Inferior parietal cortex (tissue), 1 donor: ENCODE measurements at regions not wholly inside any gene's neighbourhood (a gene's known extent, or its start where the extent isn't known, plus 50 kb on each side); places are given as distances from the start of the nearest gene placed in this dataset.
"Not testable (repeated sequence)": the region's sequence is repeated elsewhere in the genome, so short reads cannot be mapped to it uniquely, and the experiment has no call there.

Source experiments
- DNase-seq: peaks from one replicate; pipeline ENCODE4 v3.0.0-alpha.2; 2016; ENCODE audit errors: extremely low spot score

DNA sequence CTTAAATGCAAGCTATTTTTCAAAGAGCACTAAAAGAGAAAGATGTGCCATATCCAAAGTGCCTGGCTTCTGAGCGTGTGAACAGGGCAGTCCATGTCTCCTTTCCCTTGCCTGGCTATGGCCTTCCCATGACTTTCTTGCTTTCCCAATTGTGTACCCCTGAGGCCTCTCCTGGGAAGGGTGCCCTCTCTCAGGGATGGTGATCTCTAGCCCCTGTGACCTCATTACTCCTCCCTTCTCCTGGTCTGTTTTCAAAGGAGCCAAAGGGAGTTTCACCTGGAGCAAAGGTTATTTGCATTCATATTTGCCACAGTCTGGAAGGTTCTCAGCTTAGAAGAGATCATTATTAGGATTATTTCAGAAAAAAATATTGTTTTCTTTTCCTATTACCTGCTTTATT is 429.4 kb upstream of the TMTC1 start:
- DNase-seq: no peak

GRCh38 chr12:30211743-30212142 is 428.0 kb upstream of the TMTC1 start:
- no peak for DNase-seq

DNA sequence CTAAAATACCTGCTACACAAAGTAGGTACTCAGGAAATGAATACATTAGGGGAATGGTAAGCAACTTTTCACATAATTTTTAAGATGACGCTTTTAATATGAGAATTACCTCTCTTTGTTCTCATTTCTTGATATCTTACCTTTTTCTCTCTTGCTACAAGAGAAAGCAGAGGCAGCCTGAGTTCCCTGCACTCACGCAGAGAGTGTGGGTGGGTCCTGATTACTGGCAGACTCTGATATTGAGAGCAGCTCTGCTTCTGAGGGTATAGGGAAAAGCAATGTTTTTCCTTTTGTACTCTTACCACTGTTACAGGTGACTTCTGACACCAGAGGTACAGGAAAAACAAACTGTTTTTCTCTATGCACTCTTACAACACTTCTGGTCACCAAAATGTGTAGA is 420.2 kb upstream of the TMTC1 start:
- DNase-seq: no peak

- no peak for DNase-seq
Observed at GRCh38 chr12:30202521-30203254, 418.9 kb upstream of the TMTC1 start.

- no peak for DNase-seq
Observed at GRCh38 chr12:30201301-30202160, 417.8 kb upstream of the TMTC1 start.

GRCh38 chr12:30200864-30201263 is 417.1 kb upstream of the TMTC1 start:
- DNase-seq: no peak

- no peak for DNase-seq
Observed at GRCh38 chr12:30197392-30198057, 413.8 kb upstream of the TMTC1 start.

DNA sequence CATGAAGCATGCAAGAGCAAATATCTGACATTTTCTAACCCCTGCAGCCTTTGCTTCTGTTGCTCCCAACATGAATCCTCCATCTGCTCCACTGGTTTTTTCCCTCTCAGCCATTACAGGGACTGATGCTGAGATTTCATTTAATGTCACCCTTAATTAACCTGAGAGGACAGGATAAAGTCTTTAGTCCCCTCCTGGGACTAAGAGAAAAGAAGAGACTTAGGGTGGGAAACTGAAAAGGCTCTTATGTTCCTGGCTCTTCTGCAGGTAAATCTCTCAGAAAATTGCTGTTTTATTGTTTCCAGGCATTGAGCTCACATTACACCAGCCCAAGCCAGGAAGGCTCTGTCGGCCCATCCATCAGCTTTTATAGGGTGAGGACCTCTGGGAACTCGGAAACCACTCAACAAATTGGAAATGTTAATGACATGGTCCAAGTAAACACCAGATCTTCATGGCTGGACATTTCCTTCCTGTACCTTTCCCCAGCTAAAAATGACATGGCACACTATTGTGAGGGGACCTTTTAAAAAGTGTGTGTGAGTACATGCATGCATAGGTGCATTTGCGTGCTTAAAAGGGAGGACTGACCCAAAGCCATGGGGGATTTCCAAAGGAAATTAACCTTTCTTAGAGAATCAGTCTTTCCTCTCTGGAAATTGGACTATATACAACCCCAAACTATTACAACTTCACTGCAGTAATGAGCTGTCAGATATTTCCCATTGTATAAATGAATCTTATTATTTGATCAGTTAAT is 408.1 kb upstream of the TMTC1 start:
- no peak for DNase-seq

- DNase-seq: no peak
Observed at GRCh38 chr12:30188602-30189326, 405.0 kb upstream of the TMTC1 start.

DNA sequence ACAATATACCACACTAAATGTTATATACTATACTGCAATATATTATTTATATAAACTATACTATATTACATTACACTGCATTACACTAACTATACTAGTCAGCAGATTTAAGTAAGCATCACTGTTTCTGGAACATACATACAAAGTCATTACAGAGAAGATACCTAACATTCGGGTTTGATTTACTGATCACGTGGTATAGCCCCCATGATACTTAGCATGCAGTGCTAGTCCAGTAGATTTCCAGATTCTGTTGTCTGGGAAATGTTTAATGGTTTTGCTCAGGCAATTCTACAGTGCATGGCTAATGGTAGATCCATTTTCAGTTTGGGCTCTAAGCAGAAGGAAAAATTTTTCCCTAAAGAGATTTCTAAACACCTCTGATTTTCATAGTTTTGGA is 403.7 kb upstream of the TMTC1 start:
- no peak for DNase-seq

- no peak for DNase-seq
Observed at GRCh38 chr12:30181334-30181733, 397.6 kb upstream of the TMTC1 start.

DNA sequence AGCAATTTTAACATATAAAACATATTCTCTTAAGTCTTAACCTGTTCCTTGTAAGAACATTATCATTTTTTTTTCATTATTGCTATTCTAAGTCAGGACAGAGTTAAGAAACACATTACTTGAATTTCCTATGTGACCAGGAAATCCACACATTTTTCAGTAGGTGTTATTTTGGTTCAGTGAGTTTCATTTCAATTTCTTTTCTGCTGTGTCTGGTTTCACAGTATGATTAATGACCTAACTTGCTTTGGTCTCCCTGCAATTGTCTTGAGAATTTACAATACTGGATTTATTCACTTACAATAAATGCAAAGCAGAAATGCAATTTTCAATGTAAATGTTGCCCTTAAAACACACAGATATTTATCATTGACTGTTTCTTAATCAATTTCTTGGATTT is 396.9 kb upstream of the TMTC1 start:
- no peak for DNase-seq

GRCh38 chr12:30178916-30179315 is 395.2 kb upstream of the TMTC1 start:
- no peak for DNase-seq

GRCh38 chr12:30169839-30170591 is 386.3 kb upstream of the TMTC1 start:
- DNase-seq: no peak

DNA sequence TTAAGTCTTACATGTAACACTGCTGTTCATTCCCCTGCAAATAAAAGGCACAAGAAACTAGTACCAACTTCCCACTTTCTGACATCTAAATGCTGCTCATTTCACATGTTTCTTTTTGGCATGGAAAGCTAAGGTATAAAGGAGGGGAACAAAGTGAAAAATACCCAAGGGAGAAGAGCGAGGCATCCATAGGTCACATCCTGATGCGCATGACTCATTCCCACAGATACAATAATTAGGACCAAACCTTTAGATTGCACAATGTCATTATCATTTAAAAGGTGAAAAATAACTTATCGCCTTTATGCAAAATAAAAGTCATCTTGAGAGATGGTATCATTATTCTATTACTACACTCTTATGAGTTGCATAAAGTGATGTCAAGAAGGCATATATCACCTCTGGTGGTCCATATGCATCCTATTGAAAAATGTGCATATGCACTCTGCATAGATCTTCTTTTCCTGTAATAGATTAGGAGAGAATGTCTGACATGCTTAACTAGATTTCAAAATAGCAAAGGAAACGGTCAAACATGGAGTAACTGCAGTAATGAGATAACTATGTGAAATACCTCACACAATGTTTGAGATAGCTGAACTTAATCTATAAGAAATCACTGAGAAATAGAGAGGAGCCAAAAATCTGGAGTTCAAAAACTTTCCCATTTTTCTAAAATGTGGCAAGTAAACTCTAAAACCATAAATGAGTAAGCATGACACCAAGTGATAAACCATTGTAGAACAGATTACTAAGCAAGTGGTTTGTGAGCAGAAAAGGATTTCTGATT is 382.5 kb upstream of the TMTC1 start:
- no peak for DNase-seq

DNA sequence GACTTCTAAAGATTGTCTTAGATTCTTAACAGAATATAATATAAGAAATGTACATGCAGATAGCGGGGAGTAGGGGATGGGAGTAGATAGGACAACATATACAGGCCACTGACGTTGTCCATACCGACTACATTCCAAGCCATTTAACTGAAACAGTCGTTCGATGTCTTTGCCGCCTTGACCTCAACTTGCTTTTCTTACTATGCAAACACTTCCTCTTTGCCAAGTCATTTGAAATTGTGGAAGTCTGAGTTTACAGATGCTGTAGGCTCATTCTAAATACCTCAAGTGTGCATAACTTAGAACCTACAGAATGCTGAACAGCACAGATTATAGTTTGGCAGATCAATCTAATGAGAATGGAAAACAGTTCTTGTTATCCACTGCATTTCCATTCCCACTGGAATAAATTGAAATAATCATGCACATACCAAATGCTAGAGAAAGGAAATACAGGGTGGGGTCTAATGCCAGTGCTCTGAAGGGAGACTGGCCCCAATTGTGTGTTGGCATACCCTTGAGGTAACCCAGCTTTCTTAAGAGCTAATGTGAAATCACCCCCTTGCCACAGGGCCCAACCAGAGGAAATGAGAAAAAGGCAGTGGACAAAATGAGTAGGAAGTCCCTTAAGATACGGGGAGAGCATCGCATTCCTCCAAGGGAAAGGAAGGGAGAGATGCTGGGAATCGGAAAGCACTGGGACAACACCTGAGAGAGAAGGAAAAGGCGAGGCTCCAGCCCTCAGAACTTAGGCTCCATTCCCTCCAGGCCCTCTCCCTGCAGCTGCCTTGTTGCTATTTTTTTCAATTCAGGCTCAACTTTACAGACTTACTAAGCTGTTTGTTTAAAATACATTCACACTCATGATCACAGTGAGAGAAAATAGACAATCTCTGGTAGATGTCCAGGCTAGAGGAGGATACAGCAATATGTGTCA is 380.9 kb upstream of the TMTC1 start:
- DNase-seq: no peak

GRCh38 chr12:30156833-30157232 is 373.1 kb upstream of the TMTC1 start:
- not testable (repeated sequence) for DNase-seq

GRCh38 chr12:30155001-30155730 is 371.4 kb upstream of the TMTC1 start:
- no peak for DNase-seq
